Common myeloid progenitor, CD34-positive (primary cell): ENCODE measurements at regions not wholly inside any gene's neighbourhood (a gene's known extent, or its start where the extent isn't known, plus 50 kb on each side); places are given as distances from the start of the nearest gene placed in this dataset.
"Not testable (repeated sequence)": the region's sequence is repeated elsewhere in the genome, so short reads cannot be mapped to it uniquely, and the experiment has no call there.

Experiments used
- CTCF ChIA-PET: fragments of 350-600 bp; sonication (Branson Sonifier 250); formaldehyde crosslinking; loops from one replicate; lab custom pipeline; 2021; ENCODE audit warnings: antibody characterized with exemption; lab: Charles Lee
- POLR2A ChIA-PET: fragments of 350-600 bp; sonication (Branson Sonifier 250); formaldehyde crosslinking; loops from one replicate; lab custom pipeline; 2021; ENCODE audit warnings: antibody characterized with exemption; lab: Charles Lee
- DNase-seq, 3 donors: peaks; one replicate each; pipeline versions ENCODE4 v3.0.0 to v3.0.0-alpha.2; 2013
- H3K27ac ChIP-seq, 2 experiments: 1 replicate in 1 of 2; 2 replicates in 1 of 2; pipeline ENCODE4 v1.7.0; 2013; ENCODE audit warnings: inconsistent platforms in 2 of 2, low read length in 2 of 2, mild to moderate bottlenecking in 2 of 2, low read depth in 1 of 2, moderate library complexity in 1 of 2; ENCODE audit not compliant: severe bottlenecking in 2 of 2, insufficient read depth in 1 of 2, poor library complexity in 1 of 2
- H3K27me3 ChIP-seq, 5 experiments: replicated peaks in 2 of 5; 1 replicate in 3 of 5; 2 replicates in 2 of 5; pipeline versions ENCODE4 v1.6.1 to v1.7.0; 2013; ENCODE audit warnings: low read length in 4 of 5, mild to moderate bottlenecking in 2 of 5, moderate library complexity in 2 of 5, inconsistent platforms in 1 of 5; ENCODE audit not compliant: insufficient read depth in 5 of 5, control insufficient read depth in 4 of 5
- H3K36me3 ChIP-seq, 4 experiments: 1 replicate in 2 of 4; 2 replicates in 2 of 4; pipeline versions ENCODE4 v1.6.1 to v1.7.0; 2013; ENCODE audit warnings: low read length in 3 of 4, control low read depth in 1 of 4, mild to moderate bottlenecking in 1 of 4; ENCODE audit not compliant: control insufficient read depth in 4 of 4, insufficient read depth in 4 of 4
- H3K4me1 ChIP-seq, 4 experiments: 1 replicate in 3 of 4; 2 replicates in 1 of 4; pipeline versions ENCODE4 v1.6.1 to v1.7.1; 2013; ENCODE audit warnings: low read length in 3 of 4, mild to moderate bottlenecking in 3 of 4, control low read depth in 1 of 4, inconsistent platforms in 1 of 4, moderate library complexity in 1 of 4; ENCODE audit not compliant: control insufficient read depth in 4 of 4, insufficient read depth in 4 of 4; ENCODE audit errors: control extremely low read depth in 1 of 4
- H3K4me3 ChIP-seq, 7 experiments: 1 replicate in 4 of 7; 2 replicates in 3 of 7; pipeline versions ENCODE4 v1.5.1 to v1.7.0; 2013; ENCODE audit warnings: mild to moderate bottlenecking in 7 of 7, low read length in 6 of 7, moderate library complexity in 6 of 7, inconsistent platforms in 2 of 7, low read depth in 2 of 7, control low read depth in 1 of 7; ENCODE audit not compliant: insufficient read depth in 4 of 7, control insufficient read depth in 1 of 7; ENCODE audit errors: extremely low read depth in 1 of 7
- H3K9me3 ChIP-seq, 5 experiments: 1 replicate in 4 of 5; 2 replicates in 1 of 5; pipeline versions ENCODE4 v1.6.1 to v1.7.1; 2013; ENCODE audit warnings: low read length in 4 of 5, mild to moderate bottlenecking in 2 of 5, inconsistent platforms in 1 of 5, low read depth in 1 of 5, moderate library complexity in 1 of 5; ENCODE audit not compliant: control insufficient read depth in 4 of 5, insufficient read depth in 2 of 5; ENCODE audit errors: control extremely low read depth in 1 of 5
- WGBS: methylation state at CpG from one replicate; pipeline ENCODE4 v1.1.5; 2013; ENCODE audit not compliant: insufficient coverage; 5-methylcytosine and 5-hydroxymethylcytosine counted together

DNA sequence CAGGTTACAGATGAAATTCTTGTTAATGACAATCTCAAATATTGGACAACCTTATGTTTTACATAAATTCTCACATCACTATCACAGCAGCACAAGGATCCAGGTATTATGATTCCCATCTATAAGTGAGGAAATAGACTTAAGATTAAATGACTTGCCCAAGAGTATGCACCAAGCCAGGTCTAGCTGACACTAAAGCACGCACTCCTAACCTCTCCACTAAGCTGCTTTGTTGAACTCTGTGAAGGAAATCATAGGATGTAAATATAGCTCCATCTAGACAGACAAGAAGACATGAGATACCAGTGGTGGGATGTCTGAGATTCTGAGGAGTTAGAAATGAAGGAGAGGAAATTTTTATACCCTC lies 87.9 kb downstream of the PHLDA1 start:
- H3K36me3 ChIP-seq = no peaks in the 10 kb centered on the region
- H3K4me3 ChIP-seq = no peak overlapping the region
- H3K27ac ChIP-seq = peak overlapping the region in 1 of 2 experiments; percentile 43
- no peak for DNase-seq
- peaks cover 0 to 11% (median 3%) of the 10 kb centered on the region in 5 experiments for H3K27me3 ChIP-seq
- CTCF ChIA-PET = no interaction called here
- no CpG with 5 or more reads among the region's 1 CpG for WGBS
- H3K4me1 ChIP-seq = peaks cover 0 to 11% (median 2%) of the 10 kb centered on the region in 4 experiments
- POLR2A ChIA-PET = interaction anchor here (0.6 kb wide), 1 partner anchor 1359 kb away, joined by 4 read pairs; no protein-coding TSS in a partner anchor
- peaks cover 0 to 3% (median 0%) of the 10 kb centered on the region in 5 experiments for H3K9me3 ChIP-seq

DNA sequence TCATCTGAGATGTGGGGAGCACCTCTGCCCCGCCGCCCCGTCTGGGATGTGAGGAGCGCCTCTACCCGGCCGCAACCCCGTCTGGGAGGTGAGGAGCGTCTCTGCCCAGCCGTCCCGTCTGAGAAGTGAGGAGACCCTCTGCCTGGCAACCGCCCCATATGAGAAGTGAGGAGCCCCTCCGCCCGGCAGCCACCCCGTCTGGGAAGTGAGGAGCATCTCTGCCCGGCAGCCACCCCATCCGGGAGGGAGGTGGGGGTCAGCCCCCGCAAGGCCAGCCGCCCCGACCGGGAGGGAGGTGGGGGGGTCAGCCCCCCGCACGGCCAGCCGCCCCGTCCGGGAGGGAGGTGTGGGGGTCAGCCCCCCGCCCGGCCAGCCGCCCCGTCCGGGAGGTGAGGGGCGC lies 89.9 kb downstream of the PHLDA1 start:
- H3K27ac ChIP-seq, POLR2A ChIA-PET, H3K9me3 ChIP-seq, DNase-seq, CTCF ChIA-PET, H3K36me3 ChIP-seq, H3K4me3 ChIP-seq: not testable (repeated sequence)
- WGBS = no CpG with 5 or more reads among the region's 31 CpGs
- peaks cover 0 to 11% (median 2%) of the 10 kb centered on the region in 4 experiments for H3K4me1 ChIP-seq
- H3K27me3 ChIP-seq = peaks cover 4 to 30% (median 14%) of the 10 kb centered on the region in 5 experiments

DNA sequence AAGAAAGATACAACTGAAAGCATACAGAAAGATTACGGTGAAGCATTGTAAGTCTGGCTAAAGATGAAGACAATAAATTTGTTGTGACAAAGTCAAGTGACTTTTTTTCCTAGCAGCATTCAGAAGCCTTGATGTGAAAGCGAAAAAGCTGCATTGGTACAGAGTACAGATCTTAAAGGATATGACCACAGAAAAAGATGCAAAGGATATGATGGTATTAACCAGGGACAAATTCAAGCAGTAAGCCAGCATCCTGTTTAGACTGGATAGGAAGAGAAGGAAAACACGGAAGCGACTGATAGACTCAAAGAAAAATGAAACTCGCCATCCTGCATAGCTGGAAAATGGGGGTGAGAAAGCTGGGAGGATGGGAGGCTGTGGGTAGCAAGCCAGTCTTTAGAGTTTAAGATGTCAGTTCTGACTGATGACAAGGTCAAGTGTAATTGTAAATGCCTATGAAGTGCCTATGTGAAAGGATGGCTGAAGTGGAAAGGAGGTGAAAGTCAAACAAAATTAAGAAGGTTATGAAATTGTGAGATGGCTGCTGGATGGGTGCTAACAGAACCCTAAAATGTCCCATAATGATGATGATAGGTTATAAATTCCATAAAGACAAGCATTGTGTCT lies 92.4 kb downstream of the PHLDA1 start:
- ChIA-PET CTCF (no interaction called here), POLR2A (no interaction called here)
- peaks cover 0 to 8% (median 3%) of the 10 kb centered on the region in 4 experiments for H3K4me1 ChIP-seq
- H3K9me3 ChIP-seq = peaks cover 0 to 3% (median 0%) of the 10 kb centered on the region in 5 experiments
- H3K27me3 ChIP-seq = peaks cover 4 to 48% (median 19%) of the 10 kb centered on the region in 5 experiments
- no peak for DNase-seq
- no peak overlapping the region for H3K27ac ChIP-seq
- H3K4me3 ChIP-seq = no peak overlapping the region
- 49% methylated on average over 5 of the region's 5 CpGs for WGBS
- H3K36me3 ChIP-seq = no peaks in the 10 kb centered on the region

DNA sequence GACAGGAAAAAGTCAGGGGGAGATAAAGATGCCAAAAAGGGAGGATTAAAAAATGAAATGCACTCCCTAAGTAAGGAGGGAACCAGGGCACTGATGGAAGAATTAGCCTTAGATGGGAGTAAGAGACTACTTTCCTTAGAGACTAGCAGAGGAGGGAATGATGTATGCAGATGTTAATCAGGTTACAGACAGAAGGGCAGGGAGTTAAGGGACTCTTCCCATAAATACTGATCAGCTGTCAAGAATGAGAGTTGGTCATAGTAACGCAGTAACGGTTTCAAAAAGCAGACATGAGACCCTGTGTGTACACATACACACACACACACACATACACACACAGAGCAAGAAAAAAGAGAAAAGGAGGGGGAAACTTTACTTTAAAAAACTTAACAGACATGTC lies 93.4 kb downstream of the PHLDA1 start:
- no CpG with 5 or more reads among the region's 2 CpGs for WGBS
- POLR2A ChIA-PET = no interaction called here

DNA sequence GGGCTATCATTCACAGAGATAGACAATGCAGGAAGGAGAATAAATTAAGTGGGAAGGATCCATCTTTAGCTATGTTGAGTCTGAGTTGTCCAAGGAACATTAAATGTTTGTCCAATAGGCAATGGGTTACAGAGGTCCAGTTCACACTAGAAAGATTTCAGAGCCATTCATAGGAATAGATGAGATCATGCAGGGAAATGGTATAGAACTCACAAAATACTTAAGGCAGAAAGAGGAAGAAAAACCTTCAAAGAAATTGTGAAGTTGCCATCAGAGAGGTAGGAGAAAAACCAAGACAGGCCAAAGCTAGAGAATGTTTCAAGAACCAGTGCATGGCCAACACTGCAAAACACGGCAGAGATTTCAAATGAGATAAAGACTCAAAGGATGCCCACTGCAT lies 94.1 kb downstream of the PHLDA1 start:
- no peak for DNase-seq
- Histone ChIP-seq H3K36me3 (no peaks in the 10 kb centered on the region), H3K27me3 (peaks cover 4 to 55% (median 25%) of the 10 kb centered on the region in 5 experiments), H3K4me3 (no peak overlapping the region), H3K4me1 (peaks cover 0 to 9% (median 5%) of the 10 kb centered on the region in 4 experiments), H3K9me3 (peaks cover 0 to 3% (median 0%) of the 10 kb centered on the region in 5 experiments), H3K27ac (no peak overlapping the region)
- ChIA-PET CTCF (interaction anchor here (0.6 kb wide), 1 partner anchor 37 kb away, joined by 3 read pairs; no protein-coding TSS in a partner anchor), POLR2A (no interaction called here)
- WGBS = 64% methylated on average over 1 of the region's 1 CpG

More for the DNA sequence above, 93.4 kb downstream of the PHLDA1 start:
- Histone ChIP-seq H3K36me3 (no peaks in the 10 kb centered on the region), H3K4me1 (peaks cover 0 to 9% (median 5%) of the 10 kb centered on the region in 4 experiments), H3K4me3 (no peak overlapping the region), H3K9me3 (peaks cover 0 to 3% (median 0%) of the 10 kb centered on the region in 5 experiments), H3K27ac (no peak overlapping the region), H3K27me3 (peaks cover 4 to 50% (median 21%) of the 10 kb centered on the region in 5 experiments)
- no peak for DNase-seq
- CTCF ChIA-PET = no interaction called here

DNA sequence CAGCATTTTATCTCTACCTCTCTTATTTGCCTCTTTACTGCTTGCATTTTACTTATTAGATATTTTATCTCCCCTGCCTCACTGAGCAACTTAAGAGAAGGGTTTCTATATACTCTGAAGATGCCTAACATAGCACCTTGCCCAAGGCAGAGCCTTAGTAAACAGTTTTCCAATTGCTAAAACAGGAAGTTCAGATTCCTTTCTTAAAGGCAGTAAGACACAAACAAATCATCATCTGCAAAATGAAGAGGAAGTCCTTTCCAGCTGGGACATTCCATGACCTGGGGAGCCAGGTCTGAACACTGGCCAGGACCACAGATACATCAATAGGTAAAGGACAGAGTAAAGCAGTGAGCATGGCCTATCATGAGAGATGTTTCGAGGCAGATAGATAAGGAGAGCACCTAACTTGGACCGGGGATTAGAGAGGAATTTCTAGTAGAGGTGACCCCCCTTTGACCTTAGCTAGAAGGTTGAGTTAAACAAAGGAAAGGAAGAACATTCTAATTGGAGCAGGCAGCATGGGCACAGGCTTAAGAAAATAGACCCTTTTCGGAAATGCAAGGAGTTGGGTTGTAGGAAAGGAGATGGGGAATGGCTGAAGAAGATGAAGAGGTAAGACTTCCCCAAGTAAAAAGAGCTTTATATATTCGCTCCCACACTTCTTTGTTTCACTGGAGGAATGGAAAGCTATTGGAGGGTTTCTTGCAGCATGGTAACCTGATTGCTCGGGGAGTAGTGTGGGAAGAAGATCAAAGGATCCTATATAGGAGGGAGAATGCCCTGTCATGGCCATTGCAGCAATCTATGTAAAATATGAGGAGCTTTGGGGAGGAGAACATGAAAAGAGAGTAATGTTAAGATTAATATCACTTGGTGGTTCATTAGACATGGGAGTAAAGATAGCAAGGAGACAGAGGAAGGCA lies 94.8 kb downstream of the PHLDA1 start:
- 57% methylated on average over 5 of the region's 5 CpGs for WGBS
- Histone ChIP-seq H3K36me3 (no peaks in the 10 kb centered on the region), H3K4me1 (peaks cover 0 to 9% (median 5%) of the 10 kb centered on the region in 4 experiments), H3K4me3 (no peak overlapping the region), H3K27me3 (peaks cover 4 to 63% (median 27%) of the 10 kb centered on the region in 5 experiments), H3K9me3 (peaks cover 0 to 3% (median 0%) of the 10 kb centered on the region in 5 experiments), H3K27ac (no peak overlapping the region)
- POLR2A ChIA-PET = no interaction called here
- CTCF ChIA-PET = interaction anchor here (0.6 kb wide), 1 partner anchor 38 kb away, joined by 3 read pairs; no protein-coding TSS in a partner anchor
- DNase-seq = no peak
